T-cell (primary cell): ENCODE measurements at regions not wholly inside any gene's neighbourhood (a gene's known extent, or its start where the extent isn't known, plus 50 kb on each side); places are given as distances from the start of the nearest gene placed in this dataset.

Experiments used
- ATAC-seq, 4 experiments: fragments of 200-7000 bp in 3 of 4; fragments of 150-1000 bp in 1 of 4; cut with Tn5 transposase; replicated peaks in 1 of 4; 1 replicate in 3 of 4; 2 replicates in 1 of 4; pipeline ENCODE4 v1.10.0; 2021; ENCODE audit warnings: moderate library complexity in 3 of 4, mild to moderate bottlenecking in 2 of 4, moderate number of reproducible peaks in 1 of 4
- CTCF ChIA-PET, 2 donors: fragments of 300-600 bp; sonication (Branson Sonifier 250); formaldehyde crosslinking; loops; one replicate each; lab custom pipeline; 2022; ENCODE audit warnings: antibody characterized with exemption in 2 of 2; lab: Charles Lee
- POLR2A ChIA-PET, 2 donors: fragments of 300-600 bp; sonication (Branson Sonifier 250); formaldehyde crosslinking; loops; one replicate each; lab custom pipeline; 2022; ENCODE audit warnings: antibody characterized with exemption in 2 of 2; lab: Charles Lee
- DNase-seq, 35 experiments: peaks; one replicate each; pipeline versions ENCODE4 v3.0.0 to v3.0.0-alpha.2; 2013 to 2023
- H3K27ac ChIP-seq: one replicate; pipeline ENCODE4 v1.5.1; 2013; ENCODE audit warnings: low read length
- H3K27me3 ChIP-seq, 2 experiments: replicated peaks in 1 of 2; 1 replicate in 1 of 2; 2 replicates in 1 of 2; pipeline versions ENCODE4 v1.6.1 to v1.7.0; 2013; ENCODE audit warnings: low read length in 1 of 2, mixed read lengths in 1 of 2; ENCODE audit not compliant: control insufficient read depth in 2 of 2, insufficient read depth in 2 of 2; ENCODE audit errors: extremely low read depth in 1 of 2
- H3K36me3 ChIP-seq, 2 donors: 1 replicate in 1 of 2; 2 replicates in 1 of 2; pipeline versions ENCODE4 v1.6.1 to v1.7.0; 2013; ENCODE audit warnings: low read length in 1 of 2; ENCODE audit not compliant: control insufficient read depth in 2 of 2, insufficient read depth in 1 of 2; ENCODE audit errors: extremely low read depth in 1 of 2
- H3K4me1 ChIP-seq, 2 experiments: 1 replicate in 1 of 2; 2 replicates in 1 of 2; pipeline versions ENCODE4 v1.6.1 to v1.7.0; 2013; ENCODE audit warnings: low read length in 2 of 2, mixed read lengths in 1 of 2; ENCODE audit not compliant: insufficient read depth in 2 of 2, control insufficient read depth in 1 of 2; ENCODE audit errors: extremely low read depth in 1 of 2
- H3K4me3 ChIP-seq, 2 donors: 1 replicate in 1 of 2; 2 replicates in 1 of 2; pipeline versions ENCODE4 v1.5.1 to v1.7.0; 2013; ENCODE audit warnings: mild to moderate bottlenecking in 2 of 2, low read length in 1 of 2, moderate library complexity in 1 of 2; ENCODE audit not compliant: control insufficient read depth in 1 of 2; ENCODE audit errors: extremely low read depth in 1 of 2
- H3K9me3 ChIP-seq: 2 replicates; pipeline ENCODE4 v1.7.0; 2013
- H3K27ac Mint-ChIP-seq, 2 donors: one replicate each; pipeline ENCODE4 v1.8.0; 2020 to 2021; ENCODE audit warnings: mild to moderate bottlenecking in 2 of 2, mixed read lengths in 2 of 2
- H3K27me3 Mint-ChIP-seq, 2 donors: one replicate each; pipeline ENCODE4 v1.8.0; 2021 to 2022; ENCODE audit warnings: mixed read lengths in 2 of 2
- H3K36me3 Mint-ChIP-seq: one replicate; pipeline ENCODE4 v1.8.0; 2021; ENCODE audit warnings: mixed read lengths
- H3K4me1 Mint-ChIP-seq, 3 donors: one replicate each; pipeline ENCODE4 v1.8.0; 2020 to 2022; ENCODE audit warnings: mixed read lengths in 3 of 3, mild to moderate bottlenecking in 1 of 3
- H3K4me3 Mint-ChIP-seq, 3 donors: one replicate each; pipeline ENCODE4 v1.8.0; 2020 to 2022; ENCODE audit warnings: mild to moderate bottlenecking in 3 of 3, mixed read lengths in 3 of 3, moderate library complexity in 3 of 3
- H3K9me3 Mint-ChIP-seq, 3 donors: one replicate each; pipeline ENCODE4 v1.8.0; 2020 to 2022; ENCODE audit warnings: mixed read lengths in 3 of 3
- WGBS: methylation state at CpG from one replicate; pipeline ENCODE4 v1.1.5; 2013; ENCODE audit warnings: missing lambda C conversion rate; ENCODE audit not compliant: insufficient coverage; 5-methylcytosine and 5-hydroxymethylcytosine counted together

DNA sequence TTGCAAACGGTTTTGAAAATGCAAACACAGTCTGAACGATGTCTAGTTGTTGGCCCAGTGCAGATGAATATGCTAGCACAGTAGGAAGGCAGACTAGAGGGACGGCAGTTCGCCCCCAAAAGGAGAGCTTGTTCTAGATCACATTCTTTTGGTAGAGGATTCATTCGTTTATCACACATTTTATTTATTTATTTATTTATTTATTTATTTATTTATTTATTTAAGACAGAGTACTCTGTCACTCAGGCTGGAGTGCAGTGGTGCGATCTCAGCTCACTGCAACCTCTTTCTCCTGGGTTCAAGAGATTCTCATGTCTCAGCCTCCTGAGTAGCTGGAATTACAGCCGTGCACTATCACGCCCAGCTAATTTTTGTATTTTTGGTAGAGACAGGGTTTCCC lies 59.4 kb upstream of the ZPBP start:
- H3K4me1 ChIP-seq: peaks cover 27 to 30% of the 10 kb centered on the region in 2 experiments
- POLR2A ChIA-PET: interaction anchor here (0.6 to 0.7 kb wide), 2 partner anchors 153 to 260 kb away, joined by 3 to 4 read pairs; no protein-coding TSS in a partner anchor
- H3K4me3 ChIP-seq: no peak overlapping the region
- no peaks in the 10 kb centered on the region for H3K9me3 Mint-ChIP-seq
- no peaks in the 10 kb centered on the region for H3K36me3 ChIP-seq
- H3K27ac ChIP-seq: no peak overlapping the region
- CTCF ChIA-PET: interaction anchor here (0.6 to 1.6 kb wide), 2 partner anchors 13 to 186 kb away, joined by 4 read pairs; no protein-coding TSS in a partner anchor
- H3K4me3 Mint-ChIP-seq: no peak overlapping the region
- ATAC-seq (no peak), DNase-seq (no peak)
- no peak overlapping the region for H3K27ac Mint-ChIP-seq
- H3K4me1 Mint-ChIP-seq: peaks cover 51 to 73% (median 56%) of the 10 kb centered on the region in 3 donors
- H3K9me3 ChIP-seq: no peaks in the 10 kb centered on the region
- no peaks in the 10 kb centered on the region for H3K36me3 Mint-ChIP-seq
- H3K27me3 Mint-ChIP-seq: no peaks in the 10 kb centered on the region
- no CpG with 5 or more reads among the region's 8 CpGs for WGBS
- H3K27me3 ChIP-seq: no peaks in the 10 kb centered on the region

DNA sequence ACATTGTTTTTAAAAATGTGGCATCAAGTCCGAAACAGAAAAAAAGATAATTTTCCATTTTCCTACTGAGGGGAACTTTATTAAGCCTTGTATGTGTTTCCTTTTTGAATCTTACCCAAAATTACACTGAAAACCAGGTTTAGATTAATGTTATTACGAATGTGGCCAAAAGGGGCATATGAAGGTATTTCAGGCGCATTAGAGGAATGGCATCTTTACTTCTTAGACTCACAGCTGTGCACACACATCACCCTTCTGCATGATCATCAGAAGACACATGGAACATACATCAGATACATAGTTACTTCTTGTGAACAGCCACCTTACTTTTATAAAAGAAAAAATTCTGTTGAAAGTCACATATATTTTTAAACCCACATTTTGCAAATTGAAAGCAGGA lies 58.6 kb upstream of the ZPBP start:
- H3K27ac Mint-ChIP-seq: no peak overlapping the region
- H3K4me1 ChIP-seq: peaks cover 23 to 34% of the 10 kb centered on the region in 2 experiments
- no peak for DNase-seq
- H3K4me3 ChIP-seq: no peak overlapping the region
- CTCF ChIA-PET: no interaction called here
- POLR2A ChIA-PET: interaction anchor here in 1 of 2 donors (0.6 kb wide), 1 partner anchor 261 kb away, joined by 3 read pairs; no protein-coding TSS in a partner anchor
- H3K36me3 ChIP-seq: no peaks in the 10 kb centered on the region
- WGBS: no CpG with 5 or more reads among the region's 3 CpGs
- no peak for ATAC-seq
- H3K36me3 Mint-ChIP-seq: no peaks in the 10 kb centered on the region
- no peaks in the 10 kb centered on the region for H3K27me3 ChIP-seq
- H3K4me3 Mint-ChIP-seq: no peak overlapping the region
- no peaks in the 10 kb centered on the region for H3K9me3 ChIP-seq
- no peak overlapping the region for H3K27ac ChIP-seq
- no peaks in the 10 kb centered on the region for H3K9me3 Mint-ChIP-seq
- peaks cover 54 to 75% (median 57%) of the 10 kb centered on the region in 3 donors for H3K4me1 Mint-ChIP-seq
- H3K27me3 Mint-ChIP-seq: no peaks in the 10 kb centered on the region

DNA sequence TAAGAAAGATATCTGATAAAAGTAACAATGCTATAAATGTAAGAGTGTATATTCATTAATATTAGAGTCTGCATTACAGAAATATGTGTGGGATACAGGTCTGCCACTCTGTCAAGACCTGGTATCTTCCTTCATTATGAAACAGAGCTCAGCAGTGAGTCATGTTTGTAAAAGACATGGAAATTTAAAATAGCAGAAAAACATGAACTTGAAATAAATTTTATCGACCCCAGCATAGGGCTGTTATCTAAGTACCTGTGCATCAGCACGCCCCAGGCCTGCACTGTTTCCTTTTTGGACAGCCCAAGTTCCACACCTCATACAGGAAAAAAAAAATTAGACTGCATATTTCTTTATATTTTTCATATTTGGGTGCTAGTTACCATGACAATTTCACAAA lies 58.0 kb upstream of the ZPBP start:
- no peak overlapping the region for H3K4me3 ChIP-seq
- 100% methylated on average over 1 of the region's 2 CpGs for WGBS

DNA sequence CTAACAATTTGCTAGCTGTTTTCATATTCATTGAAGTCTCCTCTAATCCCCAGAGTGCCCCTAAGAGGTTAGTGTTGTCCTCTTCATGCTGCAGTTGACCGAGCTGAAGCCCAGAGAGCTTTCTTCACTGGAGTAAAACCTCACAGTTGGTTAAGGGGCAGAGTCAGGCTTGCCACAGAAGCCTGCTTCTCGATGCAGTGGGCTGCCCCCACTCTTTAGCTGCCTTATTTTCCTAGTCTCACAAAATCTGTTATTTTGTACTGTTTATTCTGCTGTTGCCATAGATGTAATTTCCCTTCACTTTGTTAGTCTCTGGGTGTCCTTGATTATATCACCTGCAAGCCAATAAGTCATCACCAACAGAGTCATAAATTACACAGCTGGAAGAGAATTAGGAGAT lies 56.3 kb upstream of the ZPBP start:
- no peaks in the 10 kb centered on the region for H3K9me3 ChIP-seq
- peak overlapping the region in 1 of 2 donors; percentile 3 for H3K4me3 ChIP-seq
- POLR2A ChIA-PET: interaction anchor here (0.6 to 1.6 kb wide), 3 partner anchors 67 to 201 kb away, joined by 3 to 8 read pairs (median 4); no protein-coding TSS in a partner anchor
- Mint-ChIP-seq H3K4me3 (peak overlapping the region in 1 of 3 donors; percentile 53), H3K9me3 (no peaks in the 10 kb centered on the region), H3K4me1 (peaks cover 47 to 74% (median 55%) of the 10 kb centered on the region in 3 donors), H3K27me3 (no peaks in the 10 kb centered on the region), H3K27ac (peak overlapping the region; percentile 31 to 78), H3K36me3 (no peaks in the 10 kb centered on the region)
- no peaks in the 10 kb centered on the region for H3K36me3 ChIP-seq
- CTCF ChIA-PET: interaction anchor here (0.5 to 2.0 kb wide), 5 partner anchors 14 to 530 kb away, joined by 3 to 8 read pairs (median 3); no protein-coding TSS in a partner anchor
- H3K27me3 ChIP-seq: no peaks in the 10 kb centered on the region
- ATAC-seq: peak in 3 of 4 experiments; percentile 14 to 32 (median 19)
- WGBS: 63% methylated on average over 1 of the region's 2 CpGs
- H3K27ac ChIP-seq: no peak overlapping the region
- H3K4me1 ChIP-seq: peaks cover 13 to 37% of the 10 kb centered on the region in 2 experiments
- peak in 13 of 35 experiments; percentile 11 to 55 (median 30) for DNase-seq

More for the DNA sequence above, 58.0 kb upstream of the ZPBP start:
- peak overlapping the region; percentile 14 to 35 for H3K27ac Mint-ChIP-seq
- CTCF ChIA-PET: no interaction called here
- Histone ChIP-seq H3K9me3 (no peaks in the 10 kb centered on the region), H3K27me3 (no peaks in the 10 kb centered on the region), H3K27ac (no peak overlapping the region), H3K36me3 (no peaks in the 10 kb centered on the region), H3K4me1 (peaks cover 18 to 37% of the 10 kb centered on the region in 2 experiments)
- DNase-seq: no peak
- no peak for ATAC-seq
- H3K27me3 Mint-ChIP-seq: no peaks in the 10 kb centered on the region
- H3K4me1 Mint-ChIP-seq: peaks cover 54 to 75% (median 57%) of the 10 kb centered on the region in 3 donors
- no peak overlapping the region for H3K4me3 Mint-ChIP-seq
- POLR2A ChIA-PET: no interaction called here
- no peaks in the 10 kb centered on the region for H3K36me3 Mint-ChIP-seq
- H3K9me3 Mint-ChIP-seq: no peaks in the 10 kb centered on the region

DNA sequence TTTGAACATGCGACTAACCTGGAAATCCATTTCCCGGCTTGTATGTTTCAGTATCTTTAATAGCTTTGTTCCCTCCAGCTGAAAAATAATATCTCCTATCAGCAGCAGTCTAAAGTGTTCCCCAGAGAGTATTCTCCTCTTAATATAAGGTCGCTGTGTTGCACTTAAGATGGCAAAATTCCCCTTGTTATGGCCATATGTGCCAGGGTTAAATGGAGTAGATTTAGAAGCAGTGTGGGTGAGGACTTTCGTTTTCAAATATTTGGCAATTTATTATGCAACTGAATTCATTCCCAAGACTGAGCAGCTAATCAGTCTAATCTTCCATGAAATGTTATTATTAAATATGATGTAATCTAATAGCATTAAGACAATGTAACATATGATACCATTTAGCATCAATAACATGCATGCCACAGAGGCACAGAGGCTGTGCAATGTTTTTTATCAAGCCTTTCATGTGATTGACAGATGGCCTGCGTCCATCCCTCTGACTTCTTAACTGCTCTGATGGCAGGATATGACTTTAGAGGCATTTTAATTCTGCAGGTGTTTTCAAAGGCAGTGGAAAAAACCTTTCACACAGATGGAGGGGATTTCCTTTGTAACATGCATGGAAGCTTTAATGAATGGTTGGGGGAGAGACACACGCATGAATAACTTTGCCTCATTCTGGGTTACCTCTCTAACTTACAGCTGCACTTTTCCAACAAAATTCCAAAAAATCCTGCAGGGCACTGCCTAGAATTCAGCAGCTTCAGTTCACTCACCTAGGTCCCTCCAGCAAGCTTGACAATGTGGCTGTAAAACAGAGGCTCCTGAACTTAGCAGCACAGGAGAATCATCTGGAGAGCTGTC lies 55.1 kb upstream of the ZPBP start:
- Histone ChIP-seq H3K27me3 (no peaks in the 10 kb centered on the region), H3K4me3 (no peak overlapping the region), H3K9me3 (no peaks in the 10 kb centered on the region), H3K27ac (peak overlapping the region; percentile 76), H3K36me3 (no peaks in the 10 kb centered on the region), H3K4me1 (peaks cover 13 to 38% of the 10 kb centered on the region in 2 experiments)
- ATAC-seq (peak; percentile 71 to 90 (median 82)), DNase-seq (peak in 29 of 35 experiments; percentile 16 to 82 (median 48))
- H3K4me3 Mint-ChIP-seq: peak overlapping the region in 1 of 3 donors; percentile 40
- ChIA-PET CTCF (interaction anchor here (0.6 to 2.0 kb wide), 5 partner anchors 13 to 220 kb away, joined by 3 to 8 read pairs (median 3); no protein-coding TSS in a partner anchor), POLR2A (interaction anchor here (0.7 to 1.6 kb wide), 3 partner anchors 159 to 210 kb away, joined by 3 to 8 read pairs (median 4); no protein-coding TSS in a partner anchor)
- no peaks in the 10 kb centered on the region for H3K36me3 Mint-ChIP-seq
- H3K4me1 Mint-ChIP-seq: peaks cover 47 to 74% (median 55%) of the 10 kb centered on the region in 3 donors
- peak overlapping the region; percentile 69 to 80 for H3K27ac Mint-ChIP-seq
- H3K9me3 Mint-ChIP-seq: no peaks in the 10 kb centered on the region
- WGBS: no CpG with 5 or more reads among the region's 6 CpGs
- no peaks in the 10 kb centered on the region for H3K27me3 Mint-ChIP-seq

DNA sequence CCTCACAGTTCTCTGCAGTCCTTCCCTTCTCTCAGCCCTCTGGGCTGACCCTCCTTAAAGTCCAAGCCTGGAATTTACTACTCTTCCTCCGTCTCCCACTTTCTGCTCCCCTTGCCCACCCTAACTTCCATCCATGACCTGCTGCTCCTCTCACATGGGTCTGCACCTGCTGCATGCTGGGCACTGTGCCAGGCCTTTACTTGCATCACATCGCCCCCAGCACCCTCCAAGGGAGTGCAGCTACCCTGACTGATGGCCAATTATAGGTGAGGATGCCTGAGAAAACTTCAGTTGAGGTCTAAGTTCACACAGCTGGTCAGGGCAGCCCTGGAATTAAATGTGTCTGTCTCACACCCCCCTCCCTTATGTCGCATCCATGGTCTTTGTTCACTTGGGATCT lies 53.6 kb upstream of the ZPBP start:
- no peaks in the 10 kb centered on the region for H3K9me3 Mint-ChIP-seq
- DNase-seq (no peak), ATAC-seq (no peak)
- no peaks in the 10 kb centered on the region for H3K36me3 Mint-ChIP-seq
- Histone ChIP-seq H3K27me3 (no peaks in the 10 kb centered on the region), H3K36me3 (no peaks in the 10 kb centered on the region), H3K27ac (no peak overlapping the region), H3K9me3 (no peaks in the 10 kb centered on the region), H3K4me1 (peaks cover 15 to 42% of the 10 kb centered on the region in 2 experiments), H3K4me3 (no peak overlapping the region)
- 100% methylated on average over 1 of the region's 3 CpGs for WGBS
- H3K27ac Mint-ChIP-seq: peak overlapping the region; percentile 43 to 80
- H3K27me3 Mint-ChIP-seq: no peaks in the 10 kb centered on the region
- no peak overlapping the region for H3K4me3 Mint-ChIP-seq
- peaks cover 52 to 71% (median 58%) of the 10 kb centered on the region in 3 donors for H3K4me1 Mint-ChIP-seq
- POLR2A ChIA-PET: no interaction called here
- CTCF ChIA-PET: interaction anchor here in 1 of 2 donors (0.8 kb wide), 1 partner anchor 9 kb away, joined by 3 read pairs; no protein-coding TSS in a partner anchor
